HCT116 (cell line): ENCODE measurements at regions not wholly inside any gene's neighbourhood (a gene's known extent, or its start where the extent isn't known, plus 50 kb on each side); places are given as distances from the start of the nearest gene placed in this dataset.

Experiments
- ATAC-seq: fragments of 200-7000 bp; cut with Tn5 transposase; 2 replicates; pipeline ENCODE4 v1.9.1; 2020; ENCODE audit warnings: mild to moderate bottlenecking, moderate library complexity
- BruUV-seq: library from RNA; stranded (reverse); fragments of 400-500 nt; replicated peaks from 2 replicates; lab custom pipeline; 2021; lab: Mats Ljungman, UMichigan
- CTCF ChIA-PET: fragments of 300-600 bp; sonication (Branson Sonifier 250); formaldehyde crosslinking; loops from one replicate; lab custom pipeline; 2021; ENCODE audit warnings: antibody characterized with exemption; lab: Charles Lee
- POLR2A ChIA-PET: fragments of 300-600, 350-600 bp; sonication (Branson Sonifier 250); formaldehyde crosslinking; loops from one replicate; lab custom pipeline; 2021; ENCODE audit warnings: antibody characterized with exemption; lab: Charles Lee
- RAD21 ChIA-PET, 2 experiments: fragments of 300-600 bp; sonication (Branson Sonifier 250); formaldehyde crosslinking; loops; one replicate each; lab custom pipeline; 2023; ENCODE audit warnings: low total read pairs in 2 of 2; ENCODE audit not compliant: uncharacterized antibody in 2 of 2, unreplicated experiment in 2 of 2, low non-redundant PET in 1 of 2; lab: Charles Lee
- DNase-seq: peaks from one replicate; pipeline ENCODE4 v3.0.0-alpha.2; 2010; ENCODE audit warnings: low read depth, low spot score
- H2AFZ ChIP-seq: fragments of 200-600 bp; shearing (Covaris generic), sonication (generic); 2 replicates; pipeline ENCODE4 v1.6.1; 2017; ENCODE audit warnings: low read depth, mixed run types, mixed read lengths, antibody characterized with exemption, low read length; ENCODE audit not compliant: poor library complexity, severe bottlenecking
- H3K27ac ChIP-seq: 2 replicates; pipeline ENCODE4 v1.5.1; 2012; ENCODE audit warnings: low read depth, low read length
- H3K27me3 ChIP-seq: fragments of 200-600 bp; sonication (generic); 2 replicates; pipeline ENCODE4 v1.6.1; 2016; ENCODE audit warnings: mixed run types, low read length, mixed read lengths; ENCODE audit not compliant: insufficient read depth
- H3K36me3 ChIP-seq, 2 experiments: fragments of 200-500 bp in 1 of 2; fragments of 200-600 bp in 1 of 2; sonication (Bioruptor generic) in 1 of 2; sonication (generic) in 1 of 2; 2 replicates each; pipeline versions ENCODE4 v1.5.1 to v1.6.1; 2014 to 2016; ENCODE audit warnings: low read length in 2 of 2, inconsistent platforms in 1 of 2, mixed read lengths in 1 of 2, mixed run types in 1 of 2; ENCODE audit not compliant: insufficient read depth in 2 of 2, control insufficient read depth in 1 of 2
- H3K4me1 ChIP-seq, 2 experiments: fragments of 200-600 bp in 1 of 2; sonication (generic) in 1 of 2; 2 replicates each; pipeline versions ENCODE4 v1.5.1 to v1.6.1; 2012 to 2017; ENCODE audit warnings: low read length in 2 of 2, inconsistent platforms in 1 of 2, mild to moderate bottlenecking in 1 of 2, mixed read lengths in 1 of 2, mixed run types in 1 of 2, moderate library complexity in 1 of 2; ENCODE audit not compliant: insufficient read depth in 2 of 2, control insufficient read depth in 1 of 2
- H3K4me2 ChIP-seq: fragments of 200-600 bp; sonication (generic); 2 replicates; pipeline ENCODE4 v1.6.1; 2017; ENCODE audit warnings: mixed run types, low read length, mixed read lengths
- H3K4me3 ChIP-seq, 2 experiments: fragments of 200-600 bp in 1 of 2; sonication (generic) in 1 of 2; replicated peaks in 1 of 2; 2 replicates each; pipeline ENCODE4 v1.5.1; 2011 to 2016; ENCODE audit warnings: low read length in 2 of 2, control low read depth in 1 of 2, low read depth in 1 of 2, mild to moderate bottlenecking in 1 of 2, mixed read lengths in 1 of 2, mixed run types in 1 of 2
- H3K79me2 ChIP-seq: fragments of 200-600 bp; sonication (generic); 2 replicates; pipeline ENCODE4 v1.6.1; 2017; ENCODE audit warnings: mild to moderate bottlenecking, mixed run types, low read length, moderate library complexity, mixed read lengths; ENCODE audit not compliant: insufficient read depth
- H3K9ac ChIP-seq: fragments of 200-600 bp; sonication (generic); 2 replicates; pipeline ENCODE4 v1.6.1; 2016; ENCODE audit warnings: low read length, mixed read lengths
- H3K9me2 ChIP-seq: fragments of 200-600 bp; sonication (generic), shearing (Covaris generic); 2 replicates; pipeline ENCODE4 v1.6.1; 2017; ENCODE audit warnings: mixed run types, mild to moderate bottlenecking, moderate library complexity; ENCODE audit not compliant: insufficient read depth
- H3K9me3 ChIP-seq, 2 experiments: fragments of 200-500 bp in 1 of 2; fragments of 200-600 bp in 1 of 2; sonication (Bioruptor generic) in 1 of 2; sonication (generic) in 1 of 2; 2 replicates each; pipeline ENCODE4 v1.6.1; 2014 to 2017; ENCODE audit warnings: low read length in 2 of 2, mixed read lengths in 2 of 2, inconsistent platforms in 1 of 2, low read depth in 1 of 2, mild to moderate bottlenecking in 1 of 2, mixed run types in 1 of 2, moderate library complexity in 1 of 2; ENCODE audit not compliant: control insufficient read depth in 1 of 2, insufficient read depth in 1 of 2
- H4K20me1 ChIP-seq: fragments of 200-600 bp; sonication (generic), shearing (Covaris generic); 2 replicates; pipeline ENCODE4 v1.6.1; 2017; ENCODE audit warnings: mixed run types, mild to moderate bottlenecking, moderate library complexity; ENCODE audit not compliant: insufficient read depth
- CBX3 ChIP-seq: IDR thresholded peaks from 2 replicates; pipeline ENCODE4 v1.6.1; 2012; ENCODE audit warnings: low read depth
- CEBPB ChIP-seq: IDR thresholded peaks from 2 replicates; pipeline ENCODE4 v1.6.1; 2012; ENCODE audit warnings: low read depth
- EGR1 ChIP-seq: IDR thresholded peaks from 2 replicates; pipeline ENCODE4 v1.6.1; 2012; ENCODE audit warnings: low read depth
- ELF1 ChIP-seq: IDR thresholded peaks from 2 replicates; pipeline ENCODE4 v1.6.1; 2012; ENCODE audit warnings: low read depth, borderline replicate concordance
- EZH2 ChIP-seq: fragments of 200-600 bp; sonication (generic); IDR thresholded peaks from 2 replicates; pipeline ENCODE4 v1.6.1; 2017; ENCODE audit warnings: antibody characterized with exemption, mixed run types
- EZH2phosphoT487 ChIP-seq: fragments of 200-600 bp; IDR thresholded peaks from 2 replicates; pipeline ENCODE4 v1.6.1; 2018; ENCODE audit warnings: antibody characterized with exemption, borderline replicate concordance
- FOSL1 ChIP-seq: IDR thresholded peaks from 2 replicates; pipeline ENCODE4 v1.6.1; 2012; ENCODE audit warnings: low read depth
- JUND ChIP-seq: IDR thresholded peaks from 2 replicates; pipeline ENCODE4 v1.6.1; 2012
- MAX ChIP-seq: IDR thresholded peaks from 2 replicates; pipeline ENCODE4 v1.6.1; 2012
- POLR2A ChIP-seq: IDR thresholded peaks from 2 replicates; pipeline ENCODE4 v1.7.0; 2011; ENCODE audit warnings: borderline replicate concordance; ENCODE audit not compliant: insufficient read depth, insufficient read length; ENCODE audit errors: extremely low read depth
- POLR2AphosphoS5 ChIP-seq: IDR thresholded peaks from 2 replicates; pipeline ENCODE4 v1.6.1; 2011; ENCODE audit warnings: mild to moderate bottlenecking, low read depth, low read length, moderate library complexity
- SP1 ChIP-seq: IDR thresholded peaks from 2 replicates; pipeline ENCODE4 v1.6.1; 2012; ENCODE audit warnings: low read depth
- SRF ChIP-seq: IDR thresholded peaks from 2 replicates; pipeline ENCODE4 v1.6.1; 2012; ENCODE audit warnings: low read depth
- TCF7L2 ChIP-seq: IDR thresholded peaks from 2 replicates; pipeline ENCODE4 v1.7.0; 2011; ENCODE audit warnings: borderline replicate concordance, inconsistent platforms; ENCODE audit not compliant: insufficient read depth, insufficient read length; ENCODE audit errors: extremely low read depth
- YY1 ChIP-seq: IDR thresholded peaks from 2 replicates; pipeline ENCODE4 v1.6.1; 2011; ENCODE audit warnings: low read length, low read depth, moderate library complexity, mild to moderate bottlenecking; ENCODE audit not compliant: insufficient replicate concordance; ENCODE audit errors: extremely low read depth
- ZFX ChIP-seq: fragments of 450-650 bp; IDR thresholded peaks from 2 replicates; pipeline ENCODE4 v1.6.1; 2017
- ZNF274 ChIP-seq: fragments of 200-500 bp; sonication (Bioruptor generic); IDR thresholded peaks from 2 replicates; pipeline ENCODE4 v1.6.1; 2014; ENCODE audit warnings: mild to moderate bottlenecking, low read depth, low read length, inconsistent platforms
- intact Hi-C: fragments of 100-400 bp; cut with micrococcal nuclease; formaldehyde crosslinking; loops from 2 replicates; pipeline ENCODE4 v1.10.0; 2022
- TF ChIP-seq, protein P1 (sequence below): IDR thresholded peaks from 2 replicates; pipeline ENCODE4 v1.6.1; 2012; ENCODE audit warnings: low read depth
- TF ChIP-seq, protein P2 (sequence below): IDR thresholded peaks from 2 replicates; pipeline ENCODE4 v1.6.1; 2012
- TF ChIP-seq, protein P3 (sequence below): IDR thresholded peaks from 2 replicates; pipeline ENCODE4 v1.6.1; 2011; ENCODE audit warnings: mild to moderate bottlenecking, low read length, moderate library complexity; ENCODE audit not compliant: insufficient replicate concordance; ENCODE audit errors: extremely low read depth

GRCh38 chr3:87979527-87979926 is 79.3 kb downstream of the CGGBP1 start:
- H4K20me1 ChIP-seq = no peaks in the 10 kb centered on the region
- H3K27ac ChIP-seq = no peak overlapping the region
- RAD21 ChIA-PET = no interaction called here
- H3K4me2 ChIP-seq = no peak overlapping the region
- H3K4me3 ChIP-seq = no peak overlapping the region
- H3K4me1 ChIP-seq = no peaks in the 10 kb centered on the region
- H3K9me2 ChIP-seq = no peaks in the 10 kb centered on the region
- no peaks in the 10 kb centered on the region for H3K79me2 ChIP-seq
- H3K36me3 ChIP-seq = no peaks in the 10 kb centered on the region
- no peak for ATAC-seq
- BruUV-seq = no TSS peak
- POLR2A ChIA-PET = no interaction called here
- no peak for DNase-seq
- H3K9me3 ChIP-seq = no peaks in the 10 kb centered on the region
- no peaks in the 10 kb centered on the region for H3K27me3 ChIP-seq
- CTCF ChIA-PET = no interaction called here
- intact Hi-C loops = no loop called here
- no peak overlapping the region for H3K9ac ChIP-seq
- TF ChIP-seq JUND = no peak
- TF ChIP-seq FOSL1 = no peak
- no peak for TF ChIP-seq SRF
- TF ChIP-seq, protein P1, sequence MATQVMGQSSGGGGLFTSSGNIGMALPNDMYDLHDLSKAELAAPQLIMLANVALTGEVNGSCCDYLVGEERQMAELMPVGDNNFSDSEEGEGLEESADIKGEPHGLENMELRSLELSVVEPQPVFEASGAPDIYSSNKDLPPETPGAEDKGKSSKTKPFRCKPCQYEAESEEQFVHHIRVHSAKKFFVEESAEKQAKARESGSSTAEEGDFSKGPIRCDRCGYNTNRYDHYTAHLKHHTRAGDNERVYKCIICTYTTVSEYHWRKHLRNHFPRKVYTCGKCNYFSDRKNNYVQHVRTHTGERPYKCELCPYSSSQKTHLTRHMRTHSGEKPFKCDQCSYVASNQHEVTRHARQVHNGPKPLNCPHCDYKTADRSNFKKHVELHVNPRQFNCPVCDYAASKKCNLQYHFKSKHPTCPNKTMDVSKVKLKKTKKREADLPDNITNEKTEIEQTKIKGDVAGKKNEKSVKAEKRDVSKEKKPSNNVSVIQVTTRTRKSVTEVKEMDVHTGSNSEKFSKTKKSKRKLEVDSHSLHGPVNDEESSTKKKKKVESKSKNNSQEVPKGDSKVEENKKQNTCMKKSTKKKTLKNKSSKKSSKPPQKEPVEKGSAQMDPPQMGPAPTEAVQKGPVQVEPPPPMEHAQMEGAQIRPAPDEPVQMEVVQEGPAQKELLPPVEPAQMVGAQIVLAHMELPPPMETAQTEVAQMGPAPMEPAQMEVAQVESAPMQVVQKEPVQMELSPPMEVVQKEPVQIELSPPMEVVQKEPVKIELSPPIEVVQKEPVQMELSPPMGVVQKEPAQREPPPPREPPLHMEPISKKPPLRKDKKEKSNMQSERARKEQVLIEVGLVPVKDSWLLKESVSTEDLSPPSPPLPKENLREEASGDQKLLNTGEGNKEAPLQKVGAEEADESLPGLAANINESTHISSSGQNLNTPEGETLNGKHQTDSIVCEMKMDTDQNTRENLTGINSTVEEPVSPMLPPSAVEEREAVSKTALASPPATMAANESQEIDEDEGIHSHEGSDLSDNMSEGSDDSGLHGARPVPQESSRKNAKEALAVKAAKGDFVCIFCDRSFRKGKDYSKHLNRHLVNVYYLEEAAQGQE = no peak
- TF ChIP-seq EZH2phosphoT487 = no peak
- TF ChIP-seq, protein P2, sequence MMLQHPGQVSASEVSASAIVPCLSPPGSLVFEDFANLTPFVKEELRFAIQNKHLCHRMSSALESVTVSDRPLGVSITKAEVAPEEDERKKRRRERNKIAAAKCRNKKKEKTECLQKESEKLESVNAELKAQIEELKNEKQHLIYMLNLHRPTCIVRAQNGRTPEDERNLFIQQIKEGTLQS = no peak
- TF ChIP-seq TCF7L2 = no peak
- TF ChIP-seq YY1 = no peak
- no peak for TF ChIP-seq CEBPB
- no peak for TF ChIP-seq ZNF274
- no peak for TF ChIP-seq POLR2AphosphoS5
- no peak for TF ChIP-seq ELF1
- TF ChIP-seq EZH2 = no peak
- no peak for TF ChIP-seq SP1
- TF ChIP-seq ZFX = no peak
- TF ChIP-seq EGR1 = no peak
- TF ChIP-seq POLR2A = no peak
- TF ChIP-seq MAX = no peak
- no peak for TF ChIP-seq CBX3
- TF ChIP-seq, protein P3, sequence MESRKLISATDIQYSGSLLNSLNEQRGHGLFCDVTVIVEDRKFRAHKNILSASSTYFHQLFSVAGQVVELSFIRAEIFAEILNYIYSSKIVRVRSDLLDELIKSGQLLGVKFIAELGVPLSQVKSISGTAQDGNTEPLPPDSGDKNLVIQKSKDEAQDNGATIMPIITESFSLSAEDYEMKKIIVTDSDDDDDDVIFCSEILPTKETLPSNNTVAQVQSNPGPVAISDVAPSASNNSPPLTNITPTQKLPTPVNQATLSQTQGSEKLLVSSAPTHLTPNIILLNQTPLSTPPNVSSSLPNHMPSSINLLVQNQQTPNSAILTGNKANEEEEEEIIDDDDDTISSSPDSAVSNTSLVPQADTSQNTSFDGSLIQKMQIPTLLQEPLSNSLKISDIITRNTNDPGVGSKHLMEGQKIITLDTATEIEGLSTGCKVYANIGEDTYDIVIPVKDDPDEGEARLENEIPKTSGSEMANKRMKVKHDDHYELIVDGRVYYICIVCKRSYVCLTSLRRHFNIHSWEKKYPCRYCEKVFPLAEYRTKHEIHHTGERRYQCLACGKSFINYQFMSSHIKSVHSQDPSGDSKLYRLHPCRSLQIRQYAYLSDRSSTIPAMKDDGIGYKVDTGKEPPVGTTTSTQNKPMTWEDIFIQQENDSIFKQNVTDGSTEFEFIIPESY = no peak
- TF ChIP-seq, all 23 proteins: peak for 0
- H2AFZ ChIP-seq = no peak overlapping the region
